Embryonic facial prominence (tissue), 1 donor: ENCODE measurements at regions not wholly inside any gene's neighbourhood (a gene's known extent, or its start where the extent isn't known, plus 50 kb on each side); places are given as distances from the start of the nearest gene placed in this dataset.
"Not testable (repeated sequence)": the region's sequence is repeated elsewhere in the genome, so short reads cannot be mapped to it uniquely, and the experiment has no call there.

Experiments used
- DNase-seq: peaks from one replicate; pipeline ENCODE4 v3.0.0-alpha.2; 2016; ENCODE audit errors: extremely low spot score

DNA sequence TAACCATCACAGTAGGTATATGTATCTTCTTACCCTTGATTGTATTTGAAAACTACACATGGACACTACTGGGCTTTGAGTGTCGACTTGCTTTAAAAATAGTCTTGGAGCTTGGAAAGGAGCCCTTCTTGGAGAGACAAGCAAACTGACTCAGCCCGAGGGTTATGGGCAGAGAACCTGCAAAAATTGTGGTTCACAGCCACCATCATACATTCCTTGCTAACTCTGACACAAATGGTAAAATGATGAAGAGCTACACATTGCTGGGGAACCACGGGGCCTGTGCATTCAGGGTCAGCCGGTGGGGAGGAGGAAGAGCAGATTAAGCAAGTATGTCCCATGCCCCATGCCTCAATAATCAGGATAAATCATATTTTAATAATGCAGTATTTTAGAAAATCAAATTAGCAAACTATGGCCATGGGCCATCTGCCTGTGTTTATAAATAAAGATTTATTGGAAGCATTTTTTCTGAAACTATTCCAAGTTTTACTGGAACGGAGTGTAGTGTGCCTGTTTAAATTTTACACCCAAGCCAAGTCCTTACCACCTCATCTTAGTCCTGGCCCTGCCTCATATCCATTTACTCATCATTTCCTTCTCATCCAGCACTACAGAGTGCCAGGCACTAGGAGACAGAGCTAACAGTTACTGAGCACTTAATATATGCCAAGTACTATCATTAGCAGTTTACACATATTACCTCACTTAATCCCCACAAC, 195.7 kb downstream of the PALM2AKAP2 start:
- no peak for DNase-seq

DNA sequence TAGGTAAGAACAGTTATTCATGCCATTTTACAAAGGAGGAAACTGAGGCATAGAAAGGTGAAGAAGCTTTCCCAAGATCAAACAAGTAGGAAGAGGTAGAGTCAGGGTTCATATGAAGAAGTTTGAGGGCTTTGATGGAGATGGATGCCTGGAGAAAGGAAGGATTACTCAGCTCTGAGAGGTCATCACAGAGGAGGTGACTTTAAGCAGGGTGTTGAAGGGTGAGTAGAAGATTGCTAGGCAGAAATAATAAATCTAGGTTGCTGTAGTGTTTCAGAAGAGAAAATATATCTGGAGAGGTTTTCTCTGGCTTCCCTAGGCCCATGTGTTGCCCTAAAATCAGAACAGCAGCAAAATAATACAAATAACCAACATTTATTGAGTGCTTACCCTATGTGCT, 196.3 kb downstream of the PALM2AKAP2 start:
- DNase-seq = no peak

DNA sequence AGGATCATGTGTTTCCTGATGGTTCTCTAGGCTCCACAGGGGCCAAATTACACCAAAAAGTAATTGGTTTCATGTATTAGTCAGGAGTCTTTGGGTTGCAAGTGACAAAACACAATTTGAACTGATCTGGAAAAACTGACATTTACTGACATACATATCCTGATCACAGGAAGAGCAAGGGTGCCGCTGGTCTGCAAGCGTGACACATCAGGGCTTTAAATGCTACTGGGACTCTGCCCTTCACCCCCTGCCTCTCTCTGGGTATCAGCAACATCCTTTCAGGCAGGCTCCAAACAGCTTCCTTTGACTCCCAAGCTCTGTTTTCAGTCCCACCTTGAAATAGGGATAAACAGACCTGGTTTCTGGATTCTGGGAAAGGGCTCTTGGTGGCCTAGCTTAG, 197.5 kb downstream of the PALM2AKAP2 start:
- no peak for DNase-seq

DNA sequence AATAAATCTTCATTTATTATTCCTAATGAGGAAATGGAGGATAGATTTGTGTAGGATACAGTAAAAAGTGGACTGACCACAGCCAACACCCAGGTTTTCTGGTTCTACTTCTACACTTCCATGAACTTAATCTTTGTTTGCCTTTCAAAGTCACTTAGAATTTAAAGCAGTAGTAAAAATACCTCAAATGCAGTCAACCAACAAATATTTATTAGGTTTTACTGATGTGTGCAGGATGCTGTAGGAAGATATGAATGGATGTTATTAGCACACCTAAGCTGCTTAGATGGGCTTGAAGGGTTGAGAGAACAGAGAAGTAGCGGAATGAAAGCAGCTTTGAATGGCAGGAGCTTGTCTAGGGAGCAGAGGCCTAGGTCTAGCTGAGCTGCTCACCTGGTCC, 201.1 kb downstream of the PALM2AKAP2 start:
- DNase-seq = no peak

DNA sequence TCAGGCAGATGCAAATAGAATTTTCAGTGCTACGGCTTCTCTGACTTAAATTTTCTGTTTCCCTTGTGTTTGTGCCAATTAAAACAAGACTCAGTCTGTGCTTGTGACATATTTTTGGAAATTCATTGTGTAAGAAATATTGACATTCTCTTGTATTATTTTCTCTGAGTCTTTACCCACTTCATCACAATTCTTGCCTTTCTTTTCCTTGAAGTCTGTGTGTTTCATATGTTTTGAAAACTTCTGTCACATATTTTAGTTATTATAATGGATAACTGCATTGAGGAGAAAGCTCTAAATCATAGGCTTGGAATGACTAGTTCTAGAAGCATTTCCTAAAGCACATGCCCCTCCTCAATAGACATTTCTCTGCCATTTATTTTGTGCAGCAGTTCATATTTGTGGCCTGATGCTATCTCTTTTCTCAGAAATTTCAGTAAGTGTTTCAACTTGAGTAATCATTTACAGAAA, 206.6 kb downstream of the PALM2AKAP2 start:
- no peak for DNase-seq

DNA sequence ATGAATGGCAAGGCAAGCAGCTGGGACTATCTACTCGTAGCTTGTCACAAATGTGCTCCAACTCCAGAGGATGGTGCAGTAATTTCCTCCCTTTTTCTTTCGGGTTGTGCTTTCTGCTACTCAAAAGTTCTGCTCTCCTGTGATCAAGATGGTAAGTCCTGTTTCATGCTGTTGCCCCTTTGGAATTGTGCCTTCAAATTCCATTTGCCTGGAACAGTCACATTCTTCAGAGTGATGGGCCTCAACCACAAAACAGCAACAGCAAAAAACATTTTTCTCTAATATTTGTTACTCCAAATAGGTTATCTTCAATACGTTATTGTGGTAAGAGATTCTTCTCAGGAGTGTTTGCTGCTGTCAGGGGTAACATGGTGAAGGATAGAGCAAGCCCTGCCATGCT, 209.3 kb downstream of the PALM2AKAP2 start:
- no peak for DNase-seq

DNA sequence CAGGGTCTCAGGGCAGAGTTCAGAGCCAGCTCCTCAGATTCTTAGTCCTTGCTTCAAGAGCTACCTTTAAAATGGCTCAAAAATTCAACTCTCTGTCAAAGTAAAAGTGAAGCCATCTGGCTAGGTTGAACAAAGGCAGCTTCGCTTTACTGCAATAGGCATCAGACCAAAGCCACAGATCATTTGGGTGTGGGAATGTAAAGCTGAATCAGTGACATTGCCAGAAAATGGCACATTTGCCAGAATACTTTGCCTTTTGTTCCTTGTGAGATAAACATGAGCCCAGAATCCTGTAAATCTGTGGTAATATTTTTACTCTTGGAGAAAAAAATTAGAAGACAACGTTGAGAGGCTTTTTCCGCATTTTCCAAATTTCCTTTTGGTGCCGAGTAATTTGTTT, 210.5 kb downstream of the PALM2AKAP2 start:
- DNase-seq = no peak

DNA sequence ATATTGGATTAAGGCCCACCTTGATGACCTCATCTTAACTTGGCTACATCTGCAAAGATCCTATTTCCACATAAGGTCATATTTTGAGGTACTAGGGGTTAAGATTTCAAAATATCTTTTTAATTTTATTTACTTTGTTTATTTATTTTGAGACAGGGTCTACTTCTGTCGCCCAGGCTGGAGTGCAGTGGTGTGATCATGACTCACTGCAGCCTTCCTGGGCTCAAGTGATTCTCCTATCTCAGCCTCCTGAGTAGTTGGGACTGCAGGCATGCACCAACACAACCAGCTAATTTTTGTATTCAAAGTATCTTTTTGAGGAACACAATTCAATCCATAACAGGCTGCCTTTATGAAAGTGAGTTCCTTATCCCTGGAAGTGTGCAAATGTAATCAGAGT, 212.3 kb downstream of the PALM2AKAP2 start:
- no peak for DNase-seq

DNA sequence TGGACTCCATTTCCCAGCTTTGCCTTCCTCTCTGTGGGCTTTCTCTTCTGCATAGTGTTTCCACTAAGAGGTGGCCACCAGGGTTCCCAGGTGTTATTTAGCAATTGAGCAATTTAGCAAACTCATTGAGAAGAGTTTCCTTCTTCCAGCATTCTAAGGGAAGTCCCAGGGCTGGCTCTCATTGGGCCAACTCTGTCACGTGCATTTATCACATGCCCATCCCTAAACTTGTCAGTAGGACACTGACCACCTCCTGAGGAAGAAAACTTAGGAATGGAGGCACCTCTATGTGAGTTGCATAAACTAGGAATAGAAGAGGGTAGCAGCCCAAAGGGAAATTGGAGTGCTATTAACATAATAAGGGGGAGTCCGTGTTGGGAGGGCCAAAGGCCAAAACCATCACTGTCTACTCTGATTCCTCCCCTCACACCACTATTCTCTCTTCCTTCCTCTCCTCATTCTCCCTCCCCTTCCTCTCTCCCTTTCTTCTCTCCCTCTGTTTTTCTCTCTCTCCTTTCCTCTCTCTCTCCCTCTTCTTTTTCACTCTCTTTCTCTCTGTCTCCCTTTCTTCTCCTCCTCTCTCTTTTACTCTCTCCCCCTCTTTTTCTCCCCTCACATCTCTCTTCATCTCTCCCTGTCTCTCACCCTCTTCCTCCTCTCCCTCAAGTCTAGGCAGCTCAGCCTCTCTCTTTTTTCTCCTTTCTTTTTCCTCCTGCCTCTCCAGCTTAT, 213.4 kb downstream of the PALM2AKAP2 start:
- DNase-seq = no peak

DNA sequence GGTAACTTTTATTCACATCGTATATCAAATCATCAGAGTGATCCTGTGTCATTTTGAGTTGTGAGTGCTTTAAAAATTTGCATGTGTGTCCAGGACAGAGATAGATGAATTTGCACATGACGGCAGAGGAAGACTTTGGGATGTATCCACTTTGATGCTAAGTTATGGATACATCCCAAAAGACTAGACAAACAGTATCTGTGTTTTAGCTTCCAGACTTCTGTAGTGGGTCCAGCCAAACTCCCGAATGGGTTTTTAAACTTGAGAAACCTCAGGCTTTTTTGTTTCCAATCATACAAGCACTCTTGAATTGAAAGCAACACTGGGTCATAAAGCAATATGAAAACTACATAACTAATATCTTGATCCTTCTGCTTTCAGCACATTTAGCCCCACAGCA, 213.8 kb downstream of the C9orf152 start:
- no peak for DNase-seq

DNA sequence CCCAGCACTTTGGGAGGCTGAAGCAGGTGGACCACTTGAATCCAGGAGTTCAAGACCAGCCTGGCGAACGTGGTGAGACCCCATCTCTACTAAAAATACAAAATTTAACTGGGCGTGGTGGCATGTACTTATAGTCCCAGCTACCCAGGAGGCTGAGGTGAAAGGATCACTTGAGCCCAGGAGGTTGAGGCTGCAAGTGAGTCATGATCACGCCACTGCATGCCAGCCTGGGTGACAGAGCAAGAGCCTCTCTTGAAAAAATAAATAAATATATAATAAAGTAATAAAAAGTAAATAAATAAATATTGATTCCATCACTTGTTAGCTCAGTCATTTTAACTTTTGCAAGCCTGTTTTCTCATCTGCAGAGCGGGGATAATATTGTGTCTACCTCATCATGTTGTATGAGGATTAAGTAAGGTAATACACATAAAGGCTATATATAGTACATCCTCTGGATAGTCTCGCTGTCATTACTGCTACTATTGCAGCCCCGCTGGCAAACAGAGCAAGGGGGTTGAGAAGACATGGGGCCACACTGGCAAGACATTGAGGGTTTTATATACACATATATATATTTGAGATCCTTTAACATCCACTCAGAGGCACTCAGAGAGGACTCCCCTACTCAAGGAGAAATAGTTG, 210.9 kb downstream of the C9orf152 start:
- DNase-seq = no peak

DNA sequence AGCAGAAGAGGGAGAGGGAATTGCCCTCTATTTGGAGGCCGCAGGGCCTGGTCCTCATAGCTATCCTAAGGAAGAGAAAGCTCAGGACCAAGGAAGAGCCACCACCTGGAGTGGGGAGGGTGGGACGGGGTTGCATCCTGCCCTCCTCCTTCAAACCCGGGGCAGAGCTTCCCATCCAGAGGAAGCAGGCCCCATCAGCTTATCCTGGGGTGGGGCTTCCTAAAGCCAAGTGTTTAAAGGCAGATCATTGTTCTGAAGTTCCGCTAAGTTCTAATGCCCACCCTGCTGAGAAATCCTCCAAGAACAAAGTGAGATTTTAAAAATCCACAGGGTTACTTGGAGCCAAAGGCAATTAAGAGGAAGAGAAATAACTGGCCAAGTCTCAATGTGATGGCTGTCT, 210.3 kb downstream of the C9orf152 start:
- no peak for DNase-seq

DNA sequence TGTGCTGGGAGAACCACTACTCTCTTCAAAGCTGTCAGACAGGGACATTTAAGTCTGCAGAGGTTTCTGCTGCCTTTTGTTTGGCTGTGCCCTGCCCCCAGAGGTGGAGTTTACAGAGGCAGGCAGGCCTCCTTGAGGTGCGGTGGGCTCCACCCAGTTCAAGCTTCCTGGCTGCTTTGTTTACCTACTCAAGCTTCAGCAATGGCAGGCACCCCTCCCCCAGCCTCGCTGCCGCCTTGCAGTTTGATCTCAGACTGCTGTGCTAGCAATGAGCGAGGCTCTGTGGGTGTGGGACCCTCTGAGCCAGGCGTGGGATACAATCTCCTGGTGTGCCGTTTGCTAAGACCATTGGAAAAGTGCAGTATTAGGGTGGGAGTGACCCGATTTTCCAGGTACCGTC, 202.4 kb downstream of the C9orf152 start:
- DNase-seq = not testable (repeated sequence)

DNA sequence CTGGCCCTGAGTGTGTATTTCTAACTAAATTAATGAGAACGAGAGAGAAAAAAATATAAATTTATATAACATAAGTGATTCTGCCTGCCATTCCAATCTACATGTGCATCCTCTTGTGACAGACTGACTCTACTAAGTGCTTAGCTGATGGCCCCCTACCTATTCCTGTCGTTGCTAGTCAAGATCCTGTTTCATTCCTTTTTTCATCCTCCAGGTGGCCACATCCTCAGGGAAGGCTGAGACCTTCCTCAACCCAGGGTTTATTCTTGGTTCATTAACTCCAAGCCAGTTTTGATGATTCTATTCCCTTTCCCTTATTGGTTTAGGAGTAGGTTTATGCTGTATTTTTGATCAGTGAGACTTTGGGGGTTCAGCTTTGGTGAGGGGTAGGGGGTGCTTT, 201.3 kb downstream of the C9orf152 start:
- no peak for DNase-seq

DNA sequence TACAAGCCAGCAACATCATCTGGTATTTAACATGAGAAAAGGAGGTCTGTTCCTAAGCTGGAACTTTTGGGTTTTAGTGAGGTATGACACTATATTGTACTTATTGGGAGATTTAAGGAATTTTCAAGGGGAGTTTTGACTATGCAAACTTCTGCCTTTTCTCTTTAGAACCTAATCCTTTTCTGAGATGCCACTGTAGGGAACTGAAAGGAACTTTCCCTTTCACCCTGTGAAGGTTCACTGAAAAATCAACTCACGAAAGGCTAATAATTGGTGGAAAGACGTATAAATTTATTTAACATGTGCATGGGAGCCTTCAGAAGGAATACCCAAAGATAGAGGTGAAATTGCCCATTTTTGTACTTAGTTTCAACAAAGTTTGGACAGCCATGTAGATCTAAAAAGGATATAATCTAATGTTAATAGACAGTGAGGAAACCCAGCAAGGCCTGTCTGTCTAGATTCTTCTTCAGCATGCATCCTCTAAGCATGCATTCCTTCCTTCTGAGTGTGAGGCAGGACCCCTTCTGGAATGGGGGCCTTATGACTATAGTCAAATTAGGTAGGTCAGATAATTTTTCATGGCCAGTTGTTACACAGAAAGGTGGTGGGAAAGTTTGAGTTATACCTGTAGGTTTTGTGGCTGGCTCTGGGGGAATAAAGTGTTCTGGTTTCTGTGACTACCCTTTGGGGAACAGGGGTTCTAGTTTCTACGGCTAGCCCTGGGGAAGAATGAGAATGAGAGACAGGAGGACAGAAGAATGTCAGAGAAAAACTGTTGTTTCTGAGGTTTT, 200.3 kb downstream of the C9orf152 start:
- DNase-seq = no peak

DNA sequence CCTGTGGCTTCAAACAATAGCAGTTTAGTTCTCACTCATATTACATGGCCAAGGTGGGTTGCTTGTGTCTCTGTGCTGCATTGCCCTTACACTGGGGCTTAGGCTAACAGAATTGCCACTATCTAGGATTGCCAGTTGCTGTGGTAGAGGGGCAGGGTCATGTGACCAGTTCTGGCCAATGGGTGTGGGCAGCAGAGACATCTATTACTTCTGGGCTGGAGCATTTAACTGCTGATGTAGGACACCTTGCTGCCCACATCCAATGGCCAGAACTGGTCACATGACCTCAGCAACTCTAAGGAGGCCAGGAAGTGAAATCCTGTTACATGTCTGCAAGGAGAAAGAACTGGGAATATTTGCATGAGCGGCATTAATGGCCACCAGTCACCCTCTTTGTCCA, 199.3 kb downstream of the C9orf152 start:
- no peak for DNase-seq

DNA sequence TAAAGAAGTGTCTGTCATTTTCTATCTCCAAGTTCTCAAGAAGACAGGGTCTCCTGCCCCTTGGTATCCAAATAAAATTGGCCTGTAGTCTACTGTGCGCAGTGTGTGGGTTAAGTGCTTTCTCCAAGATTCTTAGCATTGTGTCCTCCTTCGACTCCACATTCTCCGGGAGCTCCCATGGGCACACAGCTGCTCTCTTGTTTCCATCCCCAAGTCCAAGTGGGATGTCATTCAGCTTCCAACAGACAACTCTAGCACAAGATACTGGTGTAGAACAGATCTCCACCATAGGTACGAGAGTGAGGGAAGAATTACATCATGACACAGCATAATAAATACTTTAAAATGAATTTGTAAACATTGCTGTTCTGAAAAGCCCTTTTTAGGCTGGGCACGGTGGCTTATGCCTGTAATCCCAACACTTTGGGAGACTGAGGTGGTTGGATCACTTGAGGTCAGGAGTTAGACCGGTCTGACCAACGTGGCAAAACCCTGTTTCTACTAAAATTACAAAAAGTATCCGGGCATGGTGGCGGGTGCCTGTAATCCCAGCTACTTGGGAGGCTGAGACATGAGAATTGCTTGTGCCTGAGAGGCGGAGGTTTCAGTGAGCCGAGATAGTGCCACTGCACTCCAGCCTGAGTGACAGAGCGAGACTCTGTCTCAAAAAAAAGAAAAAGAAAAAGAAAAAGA, 196.2 kb downstream of the C9orf152 start:
- DNase-seq = no peak

DNA sequence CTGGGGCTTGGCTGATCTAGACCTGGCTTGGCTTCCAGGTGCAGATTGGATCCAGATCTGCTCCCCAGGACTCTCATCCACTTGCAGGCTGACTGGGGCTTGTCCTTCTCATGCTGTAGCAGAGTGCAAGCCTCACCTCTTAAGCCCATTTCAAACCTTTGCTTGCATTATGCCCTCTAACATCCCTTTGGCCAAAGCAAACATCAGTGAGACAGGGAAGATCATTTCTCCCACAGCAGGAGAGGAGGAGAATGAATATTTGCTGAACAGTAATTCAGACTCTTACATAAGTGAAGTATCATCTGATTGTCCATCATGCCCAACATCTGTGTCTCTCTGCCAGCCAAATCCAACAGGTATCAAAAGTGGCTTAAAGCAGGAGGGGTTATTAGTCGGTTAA, 194.9 kb downstream of the C9orf152 start:
- no peak for DNase-seq

DNA sequence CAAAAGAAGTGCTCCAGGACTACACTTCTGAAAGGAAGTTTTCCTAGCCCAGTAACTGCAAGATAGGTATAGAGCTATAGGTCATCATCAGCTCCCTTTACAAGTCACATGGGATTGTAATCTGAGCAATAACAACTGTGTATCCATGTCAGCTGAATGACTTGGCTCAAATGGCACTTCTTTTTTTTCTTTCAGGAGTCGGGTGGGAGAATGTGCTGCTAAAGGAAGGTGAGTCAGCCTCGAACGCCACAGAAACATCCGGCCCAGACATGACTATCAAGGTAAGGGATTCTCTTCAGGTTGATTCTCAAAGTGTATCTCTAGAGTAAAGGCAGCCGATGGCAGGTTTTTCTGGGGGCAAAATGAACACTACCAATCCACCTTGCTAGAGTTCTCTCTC, 192.2 kb downstream of the C9orf152 start:
- no peak for DNase-seq

DNA sequence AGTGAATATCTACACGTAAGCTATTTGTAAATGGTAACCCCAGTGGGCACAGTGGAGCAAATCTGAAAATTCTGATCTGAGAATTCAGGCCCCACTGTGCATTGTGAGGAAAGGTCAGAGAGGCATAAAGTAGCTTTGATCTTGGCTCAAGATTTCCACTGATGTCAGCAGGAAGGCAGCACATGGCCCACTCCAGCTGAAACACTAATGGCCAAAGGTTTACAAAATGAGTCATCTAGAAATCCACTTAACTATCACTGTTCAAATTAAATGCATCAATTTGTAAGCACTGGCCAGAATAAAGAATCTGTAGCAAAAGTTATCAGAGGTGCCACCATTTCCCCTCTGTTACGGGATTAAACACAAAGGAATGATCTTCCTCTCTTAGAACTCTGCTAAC, 191.6 kb downstream of the C9orf152 start:
- DNase-seq = no peak

DNA sequence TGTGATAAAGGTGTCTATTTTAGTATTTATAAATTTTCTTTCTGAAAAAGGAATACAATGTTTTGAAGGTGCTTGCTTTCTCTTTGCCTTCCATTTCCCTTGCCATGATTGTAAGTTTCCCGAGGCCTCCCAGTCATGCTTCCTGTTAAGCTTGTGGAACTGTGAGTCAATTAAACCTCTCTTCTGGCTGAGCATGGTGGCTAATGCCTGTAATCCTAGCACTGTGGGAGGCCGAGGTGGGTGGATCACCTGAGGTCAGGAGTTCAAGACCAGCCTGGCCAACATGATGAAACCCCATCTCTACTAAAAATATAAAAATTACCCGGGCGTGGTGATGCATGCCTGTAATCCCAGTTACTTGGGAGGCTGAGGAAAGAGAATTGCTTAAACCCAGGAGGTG, 187.7 kb downstream of the C9orf152 start:
- DNase-seq = not testable (repeated sequence)

DNA sequence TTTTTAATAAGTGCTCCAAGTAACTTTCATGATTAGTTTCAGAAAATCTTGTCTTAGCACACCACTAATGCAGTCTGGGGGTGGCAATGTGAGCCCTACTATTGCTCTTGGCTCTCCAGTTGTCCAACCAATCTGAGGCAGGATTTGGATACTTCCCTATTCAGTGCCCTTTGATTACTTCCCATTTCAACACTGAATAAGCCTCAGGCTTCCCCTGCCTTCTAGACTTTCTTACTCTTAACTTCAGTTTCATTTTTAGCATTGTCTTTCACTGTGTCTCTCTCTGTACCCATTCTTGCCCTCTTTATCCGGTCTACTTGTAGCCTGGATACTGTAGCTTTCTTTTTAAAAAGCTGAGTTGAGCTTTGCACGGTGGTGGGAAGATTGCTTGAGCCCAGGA, 186.1 kb downstream of the C9orf152 start:
- no peak for DNase-seq
